ENCODE measurements at regions not wholly inside any gene's neighbourhood (a gene's known extent, or its start where the extent isn't known, plus 50 kb on each side); places are given as distances from the start of the nearest gene placed in this dataset.

DNA sequence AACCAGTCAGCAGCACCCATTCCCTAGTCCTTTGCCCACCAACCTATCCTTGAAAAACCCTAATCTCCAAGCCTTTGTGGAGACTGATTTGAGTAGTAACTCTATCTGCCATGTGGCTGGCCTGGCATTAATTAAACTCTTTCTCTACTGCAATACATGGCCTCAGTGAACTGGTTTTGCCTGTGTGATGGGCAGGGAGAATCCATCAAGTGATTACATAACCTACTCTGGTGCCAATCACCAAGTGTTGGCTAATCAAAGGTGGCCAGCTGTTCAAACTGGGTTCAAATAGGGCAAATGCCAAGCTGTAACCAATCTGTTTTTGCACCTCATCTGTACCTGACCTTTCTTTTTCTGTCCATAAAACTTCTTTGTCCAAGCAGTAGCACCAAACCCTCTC lies 139.8 kb upstream of the XPO1 start (continued):
- TF ChIP-seq SP1 (IDR thresholded peaks at IDR 0.05; ENCODE audit: low read depth, low read length) (no peak), CREB1 (IDR thresholded peaks at IDR 0.05) (no peak), RNF2 (IDR thresholded peaks at IDR 0.05; ENCODE audit: borderline replicate concordance, low read depth, low read length, missing control alignments, poor library complexity, severe bottlenecking) (no peak)

Data from H1 (cell line).